ENCODE measurements at regions not wholly inside any gene's neighbourhood (a gene's known extent, or its start where the extent isn't known, plus 50 kb on each side); places are given as distances from the start of the nearest gene placed in this dataset.
A peak's percentile ranks its signal among the peaks of the same experiment; 100 is the strongest.

- Histone ChIP-seq H3K9me3 (ENCODE audit: insufficient read depth, low read length) (no peaks in the 10 kb centered on the region), H3K4me3 (ENCODE audit: low read length) (no peak overlapping the region), H3K36me3 (replicated peaks; ENCODE audit: low read depth, low read length) (no peaks in the 10 kb centered on the region)
Observed at GRCh38 chr10:56831681-56832080, 470.6 kb upstream of the ZWINT start.

DNA sequence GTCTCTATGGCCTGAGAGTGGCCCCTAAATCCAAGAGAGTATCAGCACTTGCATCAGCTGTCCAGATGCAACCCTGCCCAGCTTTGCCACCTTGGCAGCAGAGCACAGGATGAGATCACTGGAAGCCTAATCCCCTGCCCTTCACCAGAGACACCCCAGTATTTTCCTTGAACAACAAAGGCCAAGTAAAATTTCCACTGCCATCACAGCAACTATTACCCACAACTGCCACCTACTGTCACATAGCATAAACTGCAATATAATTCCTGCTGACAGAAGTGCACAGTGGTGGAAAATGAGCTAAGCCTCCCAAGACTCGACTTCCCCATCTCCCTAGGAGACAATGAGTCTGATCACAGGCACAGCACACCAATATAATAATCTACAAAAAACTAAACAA, 462.8 kb upstream of the ZWINT start:
- H3K79me2 ChIP-seq (ENCODE audit: low read length): no peaks in the 10 kb centered on the region
- H3K9me3 ChIP-seq (ENCODE audit: insufficient read depth, low read length): no peaks in the 10 kb centered on the region

More at GRCh38 chr10:56831681-56832080, 470.6 kb upstream of the ZWINT start:
- Histone ChIP-seq H3K27me3 (ENCODE audit: low read depth, low read length) (no peaks in the 10 kb centered on the region), H4K20me1 (ENCODE audit: insufficient read depth, low read length) (no peaks in the 10 kb centered on the region), H2AFZ (ENCODE audit: low read depth, low read length) (no peak overlapping the region), H3K4me2 (ENCODE audit: low read length) (no peak overlapping the region), H3K4me1 (ENCODE audit: low read length) (no peaks in the 10 kb centered on the region), H3K9ac (ENCODE audit: low read length) (no peak overlapping the region), H3K27ac (ENCODE audit: low read length) (no peak overlapping the region), H3K79me2 (ENCODE audit: low read length) (no peaks in the 10 kb centered on the region)
- TF ChIP-seq CTCF (IDR thresholded peaks at IDR 0.05; ENCODE audit: low read depth, low read length): no peak
- TF ChIP-seq EZH2phosphoT487 (IDR thresholded peaks at IDR 0.05; ENCODE audit: low read depth): no peak

DNA sequence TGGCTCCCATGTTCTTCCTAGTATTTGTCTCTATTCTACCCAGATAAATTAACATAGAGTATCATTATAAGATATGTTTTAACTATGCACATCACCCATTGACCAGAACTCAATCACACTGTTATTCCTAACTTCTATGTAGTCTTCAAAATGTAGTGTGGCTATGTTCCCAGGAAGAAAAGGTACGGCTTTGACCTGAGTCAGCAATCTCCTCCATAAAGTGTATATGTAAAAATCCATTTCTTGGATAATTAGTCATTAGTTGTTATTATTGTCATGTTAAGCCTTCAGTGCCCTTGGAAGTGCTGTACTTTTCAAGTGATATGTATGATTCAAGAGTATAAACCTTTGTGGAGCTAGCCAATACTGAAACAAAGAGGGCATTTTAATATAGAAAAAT, 444.0 kb upstream of the ZWINT start:
- Histone ChIP-seq H3K79me2 (ENCODE audit: low read length) (no peaks in the 10 kb centered on the region), H3K9me3 (ENCODE audit: insufficient read depth, low read length) (no peaks in the 10 kb centered on the region), H3K27me3 (ENCODE audit: low read depth, low read length) (no peaks in the 10 kb centered on the region), H2AFZ (ENCODE audit: low read depth, low read length) (no peak overlapping the region), H3K4me1 (ENCODE audit: low read length) (no peaks in the 10 kb centered on the region), H3K4me3 (ENCODE audit: low read length) (no peak overlapping the region), H4K20me1 (ENCODE audit: insufficient read depth, low read length) (no peaks in the 10 kb centered on the region), H3K4me2 (ENCODE audit: low read length) (no peak overlapping the region), H3K36me3 (replicated peaks; ENCODE audit: low read depth, low read length) (no peaks in the 10 kb centered on the region), H3K27ac (ENCODE audit: low read length) (no peak overlapping the region), H3K9ac (ENCODE audit: low read length) (no peak overlapping the region)
- no peak for TF ChIP-seq CTCF (IDR thresholded peaks at IDR 0.05; ENCODE audit: low read depth, low read length)
- TF ChIP-seq EZH2phosphoT487 (IDR thresholded peaks at IDR 0.05; ENCODE audit: low read depth): no peak

More for the DNA sequence above, 462.8 kb upstream of the ZWINT start:
- no peaks in the 10 kb centered on the region for H3K36me3 ChIP-seq (replicated peaks; ENCODE audit: low read depth, low read length)
- TF ChIP-seq EZH2phosphoT487 (IDR thresholded peaks at IDR 0.05; ENCODE audit: low read depth): no peak
- peak; percentile 63 for TF ChIP-seq CTCF (IDR thresholded peaks at IDR 0.05; ENCODE audit: low read depth, low read length)
- no peaks in the 10 kb centered on the region for H3K4me1 ChIP-seq (ENCODE audit: low read length)
- no peaks in the 10 kb centered on the region for H4K20me1 ChIP-seq (ENCODE audit: insufficient read depth, low read length)
- no peaks in the 10 kb centered on the region for H3K27me3 ChIP-seq (ENCODE audit: low read depth, low read length)
- H3K9ac ChIP-seq (ENCODE audit: low read length): no peak overlapping the region
- no peak overlapping the region for H2AFZ ChIP-seq (ENCODE audit: low read depth, low read length)
- no peak overlapping the region for H3K4me3 ChIP-seq (ENCODE audit: low read length)
- no peak overlapping the region for H3K27ac ChIP-seq (ENCODE audit: low read length)
- H3K4me2 ChIP-seq (ENCODE audit: low read length): no peak overlapping the region

GRCh38 chr10:56785292-56785691, 424.2 kb upstream of the ZWINT start:
- H3K27me3 ChIP-seq (ENCODE audit: low read depth, low read length): no peaks in the 10 kb centered on the region
- H3K36me3 ChIP-seq (replicated peaks; ENCODE audit: low read depth, low read length): no peaks in the 10 kb centered on the region
- H4K20me1 ChIP-seq (ENCODE audit: insufficient read depth, low read length): no peaks in the 10 kb centered on the region
- no peak overlapping the region for H3K4me3 ChIP-seq (ENCODE audit: low read length)
- no peak overlapping the region for H2AFZ ChIP-seq (ENCODE audit: low read depth, low read length)
- H3K9me3 ChIP-seq (ENCODE audit: insufficient read depth, low read length): no peaks in the 10 kb centered on the region
- H3K79me2 ChIP-seq (ENCODE audit: low read length): no peaks in the 10 kb centered on the region
- H3K4me1 ChIP-seq (ENCODE audit: low read length): no peaks in the 10 kb centered on the region
- H3K27ac ChIP-seq (ENCODE audit: low read length): no peak overlapping the region
- TF ChIP-seq CTCF (IDR thresholded peaks at IDR 0.05; ENCODE audit: low read depth, low read length): no peak
- TF ChIP-seq EZH2phosphoT487 (IDR thresholded peaks at IDR 0.05; ENCODE audit: low read depth): no peak
- no peak overlapping the region for H3K9ac ChIP-seq (ENCODE audit: low read length)
- H3K4me2 ChIP-seq (ENCODE audit: low read length): no peak overlapping the region

All from OCI-LY3 (cell line).